NCI-H2196 (cell line): ENCODE measurements at regions not wholly inside any gene's neighbourhood (a gene's known extent, or its start where the extent isn't known, plus 50 kb on each side); places are given as distances from the start of the nearest gene placed in this dataset.
"Not testable (repeated sequence)": the region's sequence is repeated elsewhere in the genome, so short reads cannot be mapped to it uniquely, and the experiment has no call there.

Experiments
- DNase-seq: peaks from one replicate; lab custom pipeline; 2025; ENCODE audit not compliant: unreplicated experiment; lab: John Stamatoyannopoulos, UW

GRCh38 chr13:48806522-48806921 lies 152.8 kb downstream of the CYSLTR2 start:
- DNase-seq = no peak

GRCh38 chr13:48808683-48809082 lies 155.0 kb downstream of the CYSLTR2 start:
- DNase-seq = no peak

- DNase-seq = no peak
Measured at GRCh38 chr13:48810013-48810412, 156.3 kb downstream of the CYSLTR2 start.

- DNase-seq = no peak
Measured at GRCh38 chr13:48813518-48813917, 159.8 kb downstream of the CYSLTR2 start.

GRCh38 chr13:48816700-48817099 lies 159.0 kb upstream of the FNDC3A start:
- no peak for DNase-seq

GRCh38 chr13:48817166-48817802 lies 158.4 kb upstream of the FNDC3A start:
- DNase-seq = no peak

- DNase-seq = no peak
Measured at GRCh38 chr13:48818495-48819356, 157.0 kb upstream of the FNDC3A start.

- no peak for DNase-seq
Measured at GRCh38 chr13:48819376-48819775, 156.3 kb upstream of the FNDC3A start.

GRCh38 chr13:48819899-48820298 lies 155.8 kb upstream of the FNDC3A start:
- no peak for DNase-seq

- DNase-seq = not testable (repeated sequence)
Measured at GRCh38 chr13:48823526-48823925, 152.2 kb upstream of the FNDC3A start.

- no peak for DNase-seq
Measured at GRCh38 chr13:48826039-48826438, 149.7 kb upstream of the FNDC3A start.

- not testable (repeated sequence) for DNase-seq
Measured at GRCh38 chr13:48826922-48827454, 148.7 kb upstream of the FNDC3A start.

GRCh38 chr13:48827709-48828108 lies 148.0 kb upstream of the FNDC3A start:
- no peak for DNase-seq

GRCh38 chr13:48828962-48829411 lies 146.7 kb upstream of the FNDC3A start:
- peak; percentile 60 for DNase-seq

- DNase-seq = no peak
Measured at GRCh38 chr13:48829536-48829935, 146.2 kb upstream of the FNDC3A start.

- no peak for DNase-seq
Measured at GRCh38 chr13:48831248-48831647, 144.5 kb upstream of the FNDC3A start.

- DNase-seq = no peak
Measured at GRCh38 chr13:48833412-48833811, 142.3 kb upstream of the FNDC3A start.

- DNase-seq = not testable (repeated sequence)
Measured at GRCh38 chr13:48835326-48835725, 140.4 kb upstream of the FNDC3A start.

- DNase-seq = no peak
Measured at GRCh38 chr13:48838193-48838973, 137.3 kb upstream of the FNDC3A start.

GRCh38 chr13:48839171-48839570 lies 136.5 kb upstream of the FNDC3A start:
- DNase-seq = no peak

- DNase-seq = no peak
Measured at GRCh38 chr13:48840366-48840765, 135.3 kb upstream of the FNDC3A start.
